H9 (cell line): ENCODE measurements at regions not wholly inside any gene's neighbourhood (a gene's known extent, or its start where the extent isn't known, plus 50 kb on each side); places are given as distances from the start of the nearest gene placed in this dataset.
"Not testable (repeated sequence)": the region's sequence is repeated elsewhere in the genome, so short reads cannot be mapped to it uniquely, and the experiment has no call there.

ENCODE experiments used
- DNase-seq: peaks from one replicate; pipeline ENCODE4 v3.0.0-alpha.2; 2017
- H2AFZ ChIP-seq: one replicate; pipeline ENCODE4 v1.6.1; 2013; ENCODE audit warnings: mild to moderate bottlenecking, low read length, control low read depth, moderate library complexity
- H2AK5ac ChIP-seq: 2 replicates; pipeline ENCODE4 v1.6.1; 2013; ENCODE audit warnings: low read length, control low read depth, mixed read lengths; ENCODE audit not compliant: insufficient read length
- H2BK120ac ChIP-seq: one replicate; pipeline ENCODE4 v1.6.1; 2013; ENCODE audit warnings: low read depth, mild to moderate bottlenecking, low read length, control low read depth, inconsistent platforms; ENCODE audit not compliant: poor library complexity, severe bottlenecking
- H2BK12ac ChIP-seq: 2 replicates; pipeline ENCODE4 v1.6.1; 2013; ENCODE audit warnings: low read length, control low read depth, mixed read lengths, low read depth; ENCODE audit not compliant: insufficient read length
- H2BK15ac ChIP-seq: 2 replicates; pipeline ENCODE4 v1.6.1; 2013; ENCODE audit warnings: low read depth, low read length, control low read depth
- H2BK20ac ChIP-seq: one replicate; pipeline ENCODE4 v1.6.1; 2013; ENCODE audit warnings: low read depth, mild to moderate bottlenecking, low read length, control low read depth, inconsistent platforms; ENCODE audit not compliant: poor library complexity, severe bottlenecking
- H2BK5ac ChIP-seq: 2 replicates; pipeline ENCODE4 v1.6.1; 2013; ENCODE audit warnings: low read length, control low read depth, mixed read lengths; ENCODE audit not compliant: insufficient read length
- H3K14ac ChIP-seq: 2 replicates; pipeline ENCODE4 v1.6.1; 2013; ENCODE audit warnings: low read length, control low read depth; ENCODE audit not compliant: insufficient read depth
- H3K18ac ChIP-seq: 2 replicates; pipeline ENCODE4 v1.6.1; 2013; ENCODE audit warnings: low read depth, mild to moderate bottlenecking, mixed read lengths, low read length, control low read depth; ENCODE audit not compliant: insufficient read length
- H3K23ac ChIP-seq: 2 replicates; pipeline ENCODE4 v1.6.1; 2013; ENCODE audit warnings: low read length, control low read depth, mixed read lengths, low read depth; ENCODE audit not compliant: insufficient read length
- H3K23me2 ChIP-seq: 2 replicates; pipeline ENCODE4 v1.6.1; 2013; ENCODE audit warnings: low read depth, mild to moderate bottlenecking, mixed read lengths, low read length, control low read depth; ENCODE audit not compliant: insufficient read length, poor library complexity, severe bottlenecking
- H3K27ac ChIP-seq: 2 replicates; pipeline ENCODE4 v1.5.1; 2013; ENCODE audit warnings: low read length, control low read depth, mixed read lengths, low read depth; ENCODE audit not compliant: insufficient read length
- H3K27me3 ChIP-seq: 2 replicates; pipeline ENCODE4 v1.6.1; 2013; ENCODE audit warnings: low read length, control low read depth, inconsistent platforms; ENCODE audit not compliant: insufficient read depth
- H3K4ac ChIP-seq: 2 replicates; pipeline ENCODE4 v1.6.1; 2013; ENCODE audit warnings: low read depth, mild to moderate bottlenecking, control low read depth, inconsistent platforms, low read length, moderate library complexity
- H3K4me1 ChIP-seq: 2 replicates; pipeline ENCODE4 v1.6.1; 2013; ENCODE audit warnings: low read length, control low read depth, inconsistent platforms; ENCODE audit not compliant: insufficient read depth
- H3K4me2 ChIP-seq: 2 replicates; pipeline ENCODE4 v1.6.1; 2013; ENCODE audit warnings: low read length, control low read depth, mixed read lengths; ENCODE audit not compliant: insufficient read length, insufficient read depth
- H3K56ac ChIP-seq: 2 replicates; pipeline ENCODE4 v1.6.1; 2013; ENCODE audit warnings: low read depth, mild to moderate bottlenecking, mixed read lengths, low read length, control low read depth; ENCODE audit not compliant: insufficient read length
- H3K79me1 ChIP-seq: 2 replicates; pipeline ENCODE4 v1.6.1; 2013; ENCODE audit warnings: low read depth, mild to moderate bottlenecking, moderate library complexity, low read length, control low read depth, inconsistent platforms; ENCODE audit not compliant: insufficient read depth, poor library complexity, severe bottlenecking
- H3K79me2 ChIP-seq: 2 replicates; pipeline ENCODE4 v1.6.1; 2013; ENCODE audit warnings: low read length, control low read depth, inconsistent platforms; ENCODE audit not compliant: insufficient read depth
- H3K9ac ChIP-seq: 2 replicates; pipeline ENCODE4 v1.6.1; 2013; ENCODE audit warnings: low read length, control low read depth, mixed read lengths; ENCODE audit not compliant: insufficient read length; ENCODE audit errors: extremely low read depth
- H3K9me3 ChIP-seq: one replicate; pipeline ENCODE4 v1.6.1; 2013; ENCODE audit warnings: low read depth, low read length, inconsistent platforms; ENCODE audit not compliant: control insufficient read depth
- H3T11ph ChIP-seq: one replicate; pipeline ENCODE4 v1.6.1; 2013; ENCODE audit warnings: mild to moderate bottlenecking, low read length, control low read depth, inconsistent platforms
- H4K20me1 ChIP-seq: one replicate; pipeline ENCODE4 v1.6.1; 2013; ENCODE audit not compliant: control insufficient read depth, insufficient read length, insufficient read depth
- H4K5ac ChIP-seq: 2 replicates; pipeline ENCODE4 v1.6.1; 2013; ENCODE audit warnings: low read depth, mild to moderate bottlenecking, mixed read lengths, low read length, control low read depth; ENCODE audit not compliant: insufficient read length
- H4K8ac ChIP-seq: replicated peaks from 2 replicates; pipeline ENCODE4 v1.6.1; 2013; ENCODE audit warnings: low read length, control low read depth, mixed read lengths, low read depth; ENCODE audit not compliant: insufficient read length
- H4K91ac ChIP-seq: 2 replicates; pipeline ENCODE4 v1.6.1; 2013; ENCODE audit warnings: low read depth, mild to moderate bottlenecking, moderate library complexity, mixed read lengths, low read length, control low read depth; ENCODE audit not compliant: insufficient read length
- H3K27ac Mint-ChIP-seq, 3 experiments: 2 replicates in 2 of 3; 3 replicates in 1 of 3; pipeline ENCODE4 v1.8.0; 2020 to 2021; ENCODE audit warnings: mixed read lengths in 3 of 3, mild to moderate bottlenecking in 1 of 3, moderate library complexity in 1 of 3
- H3K27me3 Mint-ChIP-seq: 2 replicates; pipeline ENCODE4 v1.8.0; 2021; ENCODE audit warnings: low read depth, mild to moderate bottlenecking, moderate library complexity, mixed read lengths
- H3K36me3 Mint-ChIP-seq, 3 experiments: 2 replicates in 2 of 3; 3 replicates in 1 of 3; pipeline ENCODE4 v1.8.0; 2020 to 2021; ENCODE audit warnings: low read depth in 3 of 3, mixed read lengths in 3 of 3; ENCODE audit not compliant: insufficient read depth in 1 of 3
- H3K4me1 Mint-ChIP-seq, 2 experiments: 2 replicates each; pipeline ENCODE4 v1.8.0; 2020; ENCODE audit warnings: mixed read lengths in 2 of 2
- H3K4me3 Mint-ChIP-seq, 2 experiments: 2 replicates in 1 of 2; 3 replicates in 1 of 2; pipeline ENCODE4 v1.8.0; 2020 to 2021; ENCODE audit warnings: mild to moderate bottlenecking in 2 of 2, mixed read lengths in 2 of 2, moderate library complexity in 1 of 2
- H3K9me3 Mint-ChIP-seq, 2 experiments: 2 replicates in 1 of 2; 3 replicates in 1 of 2; pipeline ENCODE4 v1.8.0; 2020; ENCODE audit warnings: mild to moderate bottlenecking in 2 of 2, mixed read lengths in 2 of 2, moderate library complexity in 1 of 2
- WGBS: extraction: QIAGEN DNeasy Blood & Tissue Kit; methylation state at CpG from one replicate; pipeline ENCODE4 v1.1.7; 2013; ENCODE audit warnings: missing lambda C conversion rate, low lambda C conversion rate, mixed read lengths; ENCODE audit not compliant: insufficient read length; ENCODE audit errors: extremely low coverage; 5-methylcytosine and 5-hydroxymethylcytosine counted together
- TF ChIP-seq, protein P1 (sequence below): fragments of 200-600 bp; sonication (generic); conservative IDR thresholded peaks from 3 replicates; pipeline ENCODE4 v1.8.0; 2021; ENCODE audit warnings: antibody characterized with exemption, mild to moderate bottlenecking

- Histone ChIP-seq H3K4ac (no peak overlapping the region), H2BK20ac (no peak overlapping the region), H2BK15ac (no peak overlapping the region), H3K27me3 (no peaks in the 10 kb centered on the region), H2AFZ (no peak overlapping the region), H3K14ac (no peak overlapping the region), H3T11ph (no peak overlapping the region), H3K4me1 (no peaks in the 10 kb centered on the region), H3K56ac (no peak overlapping the region), H3K9me3 (no peaks in the 10 kb centered on the region), H2BK120ac (no peak overlapping the region), H3K27ac (no peak overlapping the region), H3K23ac (no peak overlapping the region), H3K23me2 (no peaks in the 10 kb centered on the region), H4K91ac (no peak overlapping the region), H3K9ac (no peak overlapping the region), H4K5ac (no peak overlapping the region), H3K79me1 (no peaks in the 10 kb centered on the region), H3K18ac (no peak overlapping the region), H2AK5ac (no peak overlapping the region), H4K20me1 (no peaks in the 10 kb centered on the region), H3K79me2 (no peaks in the 10 kb centered on the region), H4K8ac (no peak overlapping the region), H3K4me2 (no peak overlapping the region), H2BK5ac (no peak overlapping the region), H2BK12ac (no peak overlapping the region)
- Mint-ChIP-seq H3K27ac (no peak overlapping the region), H3K27me3 (peaks cover 1% of the 10 kb centered on the region; the same call in 1 of the 2 replicates), H3K4me3 (no peak overlapping the region), H3K36me3 (peaks cover 2 to 8% (median 6%) of the 10 kb centered on the region in 3 experiments), H3K9me3 (peaks cover 11 to 13% of the 10 kb centered on the region in 2 experiments), H3K4me1 (peaks cover 5 to 7% of the 10 kb centered on the region in 2 experiments; a peak in 3 of 4 replicates)
- TF ChIP-seq, protein P1, sequence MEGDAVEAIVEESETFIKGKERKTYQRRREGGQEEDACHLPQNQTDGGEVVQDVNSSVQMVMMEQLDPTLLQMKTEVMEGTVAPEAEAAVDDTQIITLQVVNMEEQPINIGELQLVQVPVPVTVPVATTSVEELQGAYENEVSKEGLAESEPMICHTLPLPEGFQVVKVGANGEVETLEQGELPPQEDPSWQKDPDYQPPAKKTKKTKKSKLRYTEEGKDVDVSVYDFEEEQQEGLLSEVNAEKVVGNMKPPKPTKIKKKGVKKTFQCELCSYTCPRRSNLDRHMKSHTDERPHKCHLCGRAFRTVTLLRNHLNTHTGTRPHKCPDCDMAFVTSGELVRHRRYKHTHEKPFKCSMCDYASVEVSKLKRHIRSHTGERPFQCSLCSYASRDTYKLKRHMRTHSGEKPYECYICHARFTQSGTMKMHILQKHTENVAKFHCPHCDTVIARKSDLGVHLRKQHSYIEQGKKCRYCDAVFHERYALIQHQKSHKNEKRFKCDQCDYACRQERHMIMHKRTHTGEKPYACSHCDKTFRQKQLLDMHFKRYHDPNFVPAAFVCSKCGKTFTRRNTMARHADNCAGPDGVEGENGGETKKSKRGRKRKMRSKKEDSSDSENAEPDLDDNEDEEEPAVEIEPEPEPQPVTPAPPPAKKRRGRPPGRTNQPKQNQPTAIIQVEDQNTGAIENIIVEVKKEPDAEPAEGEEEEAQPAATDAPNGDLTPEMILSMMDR: no peak
- no CpG with 5 or more reads among the region's 1 CpG for WGBS
- no peak for DNase-seq
Measured at GRCh38 chr7:115177103-115177502, 255.2 kb downstream of the MDFIC start.

DNA sequence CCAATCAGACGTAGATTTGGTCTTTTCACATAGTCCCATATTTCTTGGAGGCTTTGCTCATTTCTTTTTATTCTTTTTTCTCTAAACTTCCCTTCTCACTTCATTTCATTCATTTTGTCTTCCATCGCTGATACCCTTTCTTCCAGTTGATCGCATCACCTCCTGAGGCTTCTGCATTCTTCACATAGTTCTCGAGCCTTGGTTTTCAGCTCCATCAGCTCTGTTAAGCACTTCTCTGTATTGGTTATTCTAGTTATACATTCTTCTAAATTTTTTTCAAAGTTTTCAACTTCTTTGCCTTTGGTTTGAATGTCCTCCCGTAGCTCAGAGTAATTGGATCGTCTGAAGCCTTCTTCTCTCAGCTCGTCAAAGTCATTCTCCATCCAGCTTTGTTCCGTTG is 250.5 kb downstream of the MDFIC start:
- not testable (repeated sequence) for H2AK5ac ChIP-seq, H3K4me3 Mint-ChIP-seq, H3K4ac ChIP-seq, H3T11ph ChIP-seq, H3K9ac ChIP-seq, H2BK120ac ChIP-seq, H2BK5ac ChIP-seq, H3K56ac ChIP-seq, H3K27me3 ChIP-seq, H3K27ac Mint-ChIP-seq, H3K4me1 Mint-ChIP-seq, H3K4me1 ChIP-seq, H4K91ac ChIP-seq, H3K27ac ChIP-seq, H2BK15ac ChIP-seq, DNase-seq, H3K9me3 ChIP-seq, H4K20me1 ChIP-seq, H3K4me2 ChIP-seq, H4K8ac ChIP-seq, H3K23me2 ChIP-seq, H2BK20ac ChIP-seq, H4K5ac ChIP-seq, H3K27me3 Mint-ChIP-seq, H2BK12ac ChIP-seq, H3K36me3 Mint-ChIP-seq, H3K14ac ChIP-seq, H3K18ac ChIP-seq, H3K23ac ChIP-seq, H3K79me1 ChIP-seq, H3K79me2 ChIP-seq, H2AFZ ChIP-seq
- peaks cover 14 to 16% of the 10 kb centered on the region in 2 experiments for H3K9me3 Mint-ChIP-seq
- no CpG with 5 or more reads among the region's 8 CpGs for WGBS
